Dendritic cell treated with granulocyte-macrophage colony-stimulating factor and Interleukin-4, amounts not matched to agents 40 ng/mL and 50 ng/mL, for 4 days (primary cell): ENCODE measurements at regions not wholly inside any gene's neighbourhood (a gene's known extent, or its start where the extent isn't known, plus 50 kb on each side); places are given as distances from the start of the nearest gene placed in this dataset.
A peak's percentile ranks its signal among the peaks of the same experiment; 100 is the strongest.
"Not testable (repeated sequence)": the region's sequence is repeated elsewhere in the genome, so short reads cannot be mapped to it uniquely, and the experiment has no call there.

ENCODE experiments used
- H3K27ac Mint-ChIP-seq: one replicate; pipeline ENCODE4 v1.8.0; 2022; ENCODE audit warnings: mild to moderate bottlenecking, mixed read lengths
- H3K27me3 Mint-ChIP-seq: one replicate; pipeline ENCODE4 v1.8.0; 2022; ENCODE audit warnings: mild to moderate bottlenecking, mixed read lengths
- H3K36me3 Mint-ChIP-seq: one replicate; pipeline ENCODE4 v1.8.0; 2022; ENCODE audit warnings: low read depth, mixed read lengths
- H3K4me1 Mint-ChIP-seq: one replicate; pipeline ENCODE4 v1.8.0; 2022; ENCODE audit warnings: low read depth, mixed read lengths
- H3K4me3 Mint-ChIP-seq: one replicate; pipeline ENCODE4 v1.8.0; 2022; ENCODE audit warnings: mild to moderate bottlenecking, moderate library complexity, mixed read lengths
- H3K9me3 Mint-ChIP-seq: one replicate; pipeline ENCODE4 v1.8.0; 2022; ENCODE audit warnings: mixed read lengths
- intact Hi-C: fragments of 100-400 bp; cut with micrococcal nuclease; formaldehyde crosslinking; loops from one replicate; pipeline ENCODE4 v1.15.0; 2022

DNA sequence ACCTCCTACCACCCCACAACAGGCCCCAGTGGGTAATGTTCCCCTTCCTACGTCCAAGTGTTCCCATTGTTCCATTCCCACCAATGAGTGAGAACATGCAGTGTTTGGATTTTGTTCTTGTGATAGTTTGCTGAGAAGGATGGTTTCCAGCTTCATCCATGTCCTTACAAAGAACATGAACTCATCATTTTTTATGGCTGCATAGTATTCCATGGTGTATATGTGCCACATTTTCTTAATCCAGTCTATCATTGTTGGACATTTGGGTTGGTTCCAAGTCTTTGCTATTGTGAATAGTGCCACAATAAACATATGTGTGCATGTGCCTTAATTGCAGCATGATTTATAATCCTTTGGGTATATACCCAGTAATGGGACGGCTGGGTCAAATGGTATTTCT is 81.6 kb downstream of the P2RY10 start:
- H3K9me3 Mint-ChIP-seq, H3K27ac Mint-ChIP-seq, H3K27me3 Mint-ChIP-seq, intact Hi-C loops, H3K4me1 Mint-ChIP-seq, H3K36me3 Mint-ChIP-seq, H3K4me3 Mint-ChIP-seq: not testable (repeated sequence)

DNA sequence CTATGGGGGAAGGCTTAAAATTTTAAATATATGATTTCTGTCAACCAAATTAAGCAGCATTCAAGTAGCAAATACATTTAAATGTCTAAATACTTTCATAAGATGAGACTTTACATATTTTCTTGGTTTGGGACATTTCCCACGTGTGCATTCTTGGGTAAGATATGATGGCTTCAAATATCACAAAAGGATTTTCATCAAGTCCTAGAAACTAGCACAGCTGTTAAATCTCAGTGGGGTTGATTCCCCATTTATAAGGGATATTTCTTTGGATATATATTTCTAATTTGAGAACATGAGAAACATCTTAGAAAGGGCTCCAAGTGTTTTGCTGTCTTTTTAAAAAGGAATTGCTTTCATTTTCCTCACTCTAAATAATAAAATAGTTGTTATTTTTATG is 90.2 kb downstream of the P2RY10 start:
- no peaks in the 10 kb centered on the region for H3K9me3 Mint-ChIP-seq
- peak overlapping the region; percentile 53 for H3K27ac Mint-ChIP-seq
- H3K27me3 Mint-ChIP-seq: no peaks in the 10 kb centered on the region
- H3K36me3 Mint-ChIP-seq: no peaks in the 10 kb centered on the region
- H3K4me3 Mint-ChIP-seq: no peak overlapping the region
- H3K4me1 Mint-ChIP-seq: peaks cover 14% of the 10 kb centered on the region
- intact Hi-C loops: no loop called here

GRCh38 chrX:79036157-79036880 is 91.1 kb downstream of the P2RY10 start:
- Mint-ChIP-seq H3K4me1 (peaks cover 14% of the 10 kb centered on the region), H3K36me3 (peaks cover 6% of the 10 kb centered on the region), H3K27ac (peak overlapping the region; percentile 82), H3K4me3 (peak overlapping the region; percentile 26), H3K27me3 (no peaks in the 10 kb centered on the region), H3K9me3 (no peaks in the 10 kb centered on the region)
- intact Hi-C loops: no loop called here

DNA sequence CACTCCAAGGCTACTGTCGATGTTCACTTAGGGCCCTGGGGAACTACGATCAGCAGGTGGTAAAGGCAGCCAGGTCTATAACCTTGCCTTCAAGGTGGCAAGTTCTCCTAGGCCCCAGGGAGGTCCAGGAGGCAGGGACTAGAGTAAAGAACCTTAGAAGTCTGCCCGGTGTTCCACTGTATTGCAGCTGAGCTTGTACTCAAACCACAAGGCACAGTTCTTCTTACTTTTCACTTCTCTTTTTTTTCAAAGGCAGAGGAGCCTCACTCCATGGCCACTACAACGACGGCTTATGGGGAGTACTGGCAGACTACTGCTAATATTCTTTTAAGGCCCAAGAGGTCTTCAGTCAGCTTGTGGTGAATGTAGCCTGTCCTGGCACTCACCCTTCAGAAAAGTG is 78.8 kb upstream of the GPR174 start:
- no peak overlapping the region for H3K4me3 Mint-ChIP-seq
- peak overlapping the region; percentile 52 for H3K27ac Mint-ChIP-seq
- peaks cover 34% of the 10 kb centered on the region for H3K4me1 Mint-ChIP-seq
- intact Hi-C loops: no loop called here
- H3K9me3 Mint-ChIP-seq: peaks cover 10% of the 10 kb centered on the region
- no peaks in the 10 kb centered on the region for H3K27me3 Mint-ChIP-seq
- peaks cover 6% of the 10 kb centered on the region for H3K36me3 Mint-ChIP-seq

- Mint-ChIP-seq H3K27me3 (no peaks in the 10 kb centered on the region), H3K27ac (no peak overlapping the region), H3K4me3 (no peak overlapping the region)
Observed at GRCh38 chrX:79078114-79078513, 66.4 kb upstream of the GPR174 start.

GRCh38 chrX:79079477-79079876 is 65.0 kb upstream of the GPR174 start:
- Mint-ChIP-seq H3K27me3 (no peaks in the 10 kb centered on the region), H3K4me3 (no peak overlapping the region), H3K36me3 (no peaks in the 10 kb centered on the region), H3K4me1 (peaks cover 4% of the 10 kb centered on the region), H3K9me3 (no peaks in the 10 kb centered on the region), H3K27ac (no peak overlapping the region)
- intact Hi-C loops: no loop called here

More at GRCh38 chrX:79078114-79078513, 66.4 kb upstream of the GPR174 start:
- no peaks in the 10 kb centered on the region for H3K36me3 Mint-ChIP-seq
- H3K4me1 Mint-ChIP-seq: peaks cover 4% of the 10 kb centered on the region
- intact Hi-C loops: no loop called here
- no peaks in the 10 kb centered on the region for H3K9me3 Mint-ChIP-seq

DNA sequence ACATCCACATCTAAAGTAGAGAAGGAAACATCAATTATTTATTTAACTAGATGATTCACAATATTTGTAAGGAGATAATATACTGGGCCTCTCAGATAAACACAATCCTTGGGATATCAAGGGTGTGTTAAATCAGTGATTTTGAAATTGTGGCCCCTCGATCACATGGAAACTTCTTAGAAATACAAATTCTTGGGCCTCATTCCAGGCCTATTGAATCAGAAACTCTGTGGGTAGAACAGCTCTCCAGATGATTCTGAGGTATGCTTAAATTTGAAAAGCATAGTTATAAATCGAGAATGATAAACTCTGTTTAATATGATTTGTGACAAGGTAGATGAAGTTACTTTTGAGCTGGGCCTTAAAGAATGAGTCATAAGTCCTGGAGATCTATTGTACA is 64.3 kb upstream of the GPR174 start:
- no peak overlapping the region for H3K27ac Mint-ChIP-seq
- intact Hi-C loops: loop anchor here (10.0 kb wide), 1 partner anchor 125 kb away; no protein-coding TSS in a partner anchor
- peaks cover 4% of the 10 kb centered on the region for H3K4me1 Mint-ChIP-seq
- H3K4me3 Mint-ChIP-seq: no peak overlapping the region
- no peaks in the 10 kb centered on the region for H3K36me3 Mint-ChIP-seq
- no peaks in the 10 kb centered on the region for H3K9me3 Mint-ChIP-seq
- H3K27me3 Mint-ChIP-seq: no peaks in the 10 kb centered on the region

GRCh38 chrX:79081895-79082512 is 62.5 kb upstream of the GPR174 start:
- H3K36me3 Mint-ChIP-seq: no peaks in the 10 kb centered on the region
- no peaks in the 10 kb centered on the region for H3K27me3 Mint-ChIP-seq
- H3K4me1 Mint-ChIP-seq: peaks cover 4% of the 10 kb centered on the region
- H3K9me3 Mint-ChIP-seq: no peaks in the 10 kb centered on the region
- no peak overlapping the region for H3K4me3 Mint-ChIP-seq
- intact Hi-C loops: loop anchor here (2.0 to 10.0 kb wide), 2 partner anchors 127 to 527 kb away; no protein-coding TSS in a partner anchor
- H3K27ac Mint-ChIP-seq: peak overlapping the region; percentile 22

- H3K4me1 Mint-ChIP-seq: peaks cover 4% of the 10 kb centered on the region
- intact Hi-C loops: loop anchor here (2.0 to 10.0 kb wide), 2 partner anchors 128 to 528 kb away; no protein-coding TSS in a partner anchor
- no peak overlapping the region for H3K27ac Mint-ChIP-seq
- no peaks in the 10 kb centered on the region for H3K36me3 Mint-ChIP-seq
- no peaks in the 10 kb centered on the region for H3K27me3 Mint-ChIP-seq
- no peaks in the 10 kb centered on the region for H3K9me3 Mint-ChIP-seq
- H3K4me3 Mint-ChIP-seq: no peak overlapping the region
Observed at GRCh38 chrX:79082899-79083298, 61.6 kb upstream of the GPR174 start.

DNA sequence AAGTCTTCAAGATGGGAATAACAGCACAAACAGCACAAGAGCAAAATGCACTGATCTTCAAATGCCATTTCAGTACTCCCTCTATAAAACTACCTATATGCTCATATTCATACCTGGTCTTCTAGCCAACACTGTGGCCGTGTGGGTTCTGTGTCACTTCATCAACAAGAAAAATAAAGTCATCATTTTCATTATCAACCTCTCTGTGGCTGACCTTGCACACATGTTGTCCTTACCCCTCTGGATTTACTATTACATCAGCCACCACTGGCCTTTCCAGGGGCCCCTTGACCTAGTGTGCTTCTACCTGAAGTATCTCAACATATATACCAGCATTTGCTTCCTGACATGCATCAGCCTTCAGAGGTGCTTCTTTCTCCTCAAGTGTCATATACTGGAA is 59.6 kb upstream of the GPR174 start:
- Mint-ChIP-seq H3K27ac (no peak overlapping the region), H3K9me3 (no peaks in the 10 kb centered on the region), H3K36me3 (no peaks in the 10 kb centered on the region), H3K27me3 (no peaks in the 10 kb centered on the region), H3K4me1 (peaks cover 4% of the 10 kb centered on the region), H3K4me3 (no peak overlapping the region)
- intact Hi-C loops: loop anchor here (10.0 kb wide), 1 partner anchor 130 kb away; no protein-coding TSS in a partner anchor

DNA sequence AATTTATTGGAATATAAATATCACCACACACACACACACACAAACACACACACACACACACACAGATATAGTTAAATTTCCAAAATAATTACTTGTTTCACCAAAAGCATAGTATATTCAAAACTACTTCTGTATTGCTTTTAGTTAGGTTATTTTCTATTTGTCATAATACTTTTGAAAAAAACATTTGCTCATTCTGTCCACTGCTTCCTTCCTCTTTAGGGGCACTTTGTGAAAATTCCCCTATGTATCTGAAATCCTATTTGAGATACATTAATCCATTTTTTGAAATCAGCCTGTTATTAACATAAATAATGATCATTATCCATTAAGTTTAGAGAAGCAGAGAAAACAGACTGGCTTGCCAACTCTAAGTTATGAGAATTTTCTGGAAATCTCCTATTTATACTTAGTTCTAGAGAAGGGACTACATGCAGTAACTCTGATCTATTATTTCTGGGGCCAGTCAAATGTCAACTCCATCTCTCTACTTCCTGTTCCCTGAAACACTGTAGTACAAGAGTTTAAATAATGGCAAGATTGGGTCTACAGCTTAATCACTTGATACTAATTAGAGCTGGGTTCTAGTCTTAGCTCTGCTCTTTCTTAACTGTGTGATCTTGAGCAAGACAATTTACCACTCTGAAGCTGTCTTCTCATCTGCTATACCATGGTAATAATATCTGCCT is 54.4 kb upstream of the GPR174 start:
- H3K4me3 Mint-ChIP-seq: no peak overlapping the region
- intact Hi-C loops: loop anchor here (10.0 kb wide), 1 partner anchor 135 kb away; no protein-coding TSS in a partner anchor
- H3K4me1 Mint-ChIP-seq: no peaks in the 10 kb centered on the region
- no peaks in the 10 kb centered on the region for H3K27me3 Mint-ChIP-seq
- no peaks in the 10 kb centered on the region for H3K36me3 Mint-ChIP-seq
- no peak overlapping the region for H3K27ac Mint-ChIP-seq
- H3K9me3 Mint-ChIP-seq: no peaks in the 10 kb centered on the region

GRCh38 chrX:79094075-79094832 is 50.2 kb upstream of the GPR174 start:
- H3K27me3 Mint-ChIP-seq: no peaks in the 10 kb centered on the region
- no peak overlapping the region for H3K4me3 Mint-ChIP-seq
- no peak overlapping the region for H3K27ac Mint-ChIP-seq
- H3K4me1 Mint-ChIP-seq: peaks cover 10% of the 10 kb centered on the region
- no peaks in the 10 kb centered on the region for H3K36me3 Mint-ChIP-seq
- no peaks in the 10 kb centered on the region for H3K9me3 Mint-ChIP-seq
- intact Hi-C loops: no loop called here
